Endodermal cell (in vitro differentiated cells): ENCODE measurements at regions not wholly inside any gene's neighbourhood (a gene's known extent, or its start where the extent isn't known, plus 50 kb on each side); places are given as distances from the start of the nearest gene placed in this dataset.

ENCODE experiments used
- DNase-seq: peaks from one replicate; pipeline ENCODE4 v3.0.0-alpha.2; 2017
- H3K27ac ChIP-seq: 2 replicates; pipeline ENCODE4 v1.5.1; 2013; ENCODE audit warnings: mild to moderate bottlenecking, low read depth, low read length, moderate library complexity
- H3K27me3 ChIP-seq: 2 replicates; pipeline ENCODE4 v1.6.1; 2013; ENCODE audit warnings: mild to moderate bottlenecking, low read length, moderate library complexity; ENCODE audit not compliant: insufficient read depth, control insufficient read depth, poor library complexity, severe bottlenecking
- H3K36me3 ChIP-seq: 2 replicates; pipeline ENCODE4 v1.7.0; 2013; ENCODE audit warnings: mild to moderate bottlenecking, low read length, moderate library complexity; ENCODE audit not compliant: control insufficient read depth, insufficient read depth
- H3K4me1 ChIP-seq: one replicate; pipeline ENCODE4 v1.7.0; 2013; ENCODE audit warnings: low read length; ENCODE audit not compliant: control insufficient read depth, insufficient read depth
- H3K4me3 ChIP-seq: 2 replicates; pipeline ENCODE4 v1.5.1; 2013; ENCODE audit warnings: mild to moderate bottlenecking, low read length, moderate library complexity
- H3K9ac ChIP-seq: 2 replicates; pipeline ENCODE4 v1.6.1; 2013; ENCODE audit warnings: mild to moderate bottlenecking, low read length, moderate library complexity; ENCODE audit not compliant: poor library complexity, severe bottlenecking; ENCODE audit errors: extremely low read depth
- H3K9me3 ChIP-seq: 2 replicates; pipeline ENCODE4 v1.6.1; 2013; ENCODE audit warnings: mild to moderate bottlenecking, low read length, moderate library complexity; ENCODE audit not compliant: control insufficient read depth
- H3K27ac Mint-ChIP-seq: 2 replicates; pipeline ENCODE4 v1.8.0; 2020; ENCODE audit warnings: mixed read lengths
- H3K27me3 Mint-ChIP-seq: 2 replicates; pipeline ENCODE4 v1.8.0; 2021; ENCODE audit warnings: mild to moderate bottlenecking, mixed read lengths; ENCODE audit not compliant: insufficient read depth
- H3K36me3 Mint-ChIP-seq: 2 replicates; pipeline ENCODE4 v1.8.0; 2020; ENCODE audit warnings: low read depth, mixed read lengths
- H3K4me1 Mint-ChIP-seq: 2 replicates; pipeline ENCODE4 v1.8.0; 2020; ENCODE audit warnings: mixed read lengths
- H3K4me3 Mint-ChIP-seq: 2 replicates; pipeline ENCODE4 v1.8.0; 2020; ENCODE audit warnings: mild to moderate bottlenecking, moderate library complexity, mixed read lengths
- H3K9me3 Mint-ChIP-seq: 2 replicates; pipeline ENCODE4 v1.8.0; 2020; ENCODE audit warnings: mild to moderate bottlenecking, mixed read lengths
- WGBS, 2 experiments: methylation state at CpG; one replicate each; pipeline versions ENCODE4 v1.1.5 to v1.1.7; 2013; ENCODE audit warnings: missing lambda C conversion rate in 2 of 2, mixed read lengths in 1 of 2; ENCODE audit not compliant: insufficient coverage in 1 of 2, insufficient read length in 1 of 2; 5-methylcytosine and 5-hydroxymethylcytosine counted together
- TF ChIP-seq, protein P1 (sequence below): fragments of 200-600 bp; sonication (generic); conservative IDR thresholded peaks from 2 replicates; pipeline ENCODE4 v1.5.0; 2021; ENCODE audit warnings: antibody characterized with exemption, mild to moderate bottlenecking

DNA sequence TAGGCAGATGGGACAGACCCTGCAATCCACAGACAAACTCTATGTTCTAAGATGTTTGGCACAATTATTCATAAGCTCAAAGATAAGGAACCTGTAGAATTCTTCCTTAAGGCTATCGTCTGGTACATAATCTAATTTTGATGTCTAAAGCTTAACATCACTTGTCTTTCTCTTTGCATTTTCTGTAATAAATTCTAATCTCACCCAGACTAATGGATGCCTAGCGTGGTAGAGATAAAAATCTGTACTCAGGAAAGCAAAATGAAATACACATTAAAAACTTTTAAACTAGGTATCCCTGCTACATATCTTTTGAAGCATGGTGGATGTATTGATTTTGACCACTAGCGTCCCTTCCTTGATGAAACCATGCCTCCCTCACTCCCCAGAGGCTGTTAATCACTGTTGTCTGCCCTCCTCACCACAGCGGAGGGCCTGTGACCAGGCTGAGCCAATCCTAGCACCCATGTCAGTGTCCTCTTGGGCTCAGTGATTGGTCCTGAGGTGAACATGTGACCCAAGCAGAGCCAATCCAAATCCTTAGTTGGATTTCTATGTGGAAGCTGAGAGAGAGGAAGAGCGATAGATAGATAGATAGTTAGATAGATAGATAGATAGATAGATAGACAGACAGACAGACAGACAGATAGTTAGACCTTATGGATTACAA is 82.2 kb upstream of the GRK3 start:
- no peaks in the 10 kb centered on the region for H3K27me3 Mint-ChIP-seq
- Histone ChIP-seq H3K4me1 (no peaks in the 10 kb centered on the region), H3K27ac (no peak overlapping the region), H3K9ac (no peak overlapping the region), H3K9me3 (peaks cover 7% of the 10 kb centered on the region), H3K36me3 (no peaks in the 10 kb centered on the region), H3K4me3 (no peak overlapping the region), H3K27me3 (no peaks in the 10 kb centered on the region)
- peaks cover 11% of the 10 kb centered on the region for H3K9me3 Mint-ChIP-seq
- no peak for DNase-seq
- peaks cover 63% of the 10 kb centered on the region for H3K36me3 Mint-ChIP-seq
- TF ChIP-seq, protein P1, sequence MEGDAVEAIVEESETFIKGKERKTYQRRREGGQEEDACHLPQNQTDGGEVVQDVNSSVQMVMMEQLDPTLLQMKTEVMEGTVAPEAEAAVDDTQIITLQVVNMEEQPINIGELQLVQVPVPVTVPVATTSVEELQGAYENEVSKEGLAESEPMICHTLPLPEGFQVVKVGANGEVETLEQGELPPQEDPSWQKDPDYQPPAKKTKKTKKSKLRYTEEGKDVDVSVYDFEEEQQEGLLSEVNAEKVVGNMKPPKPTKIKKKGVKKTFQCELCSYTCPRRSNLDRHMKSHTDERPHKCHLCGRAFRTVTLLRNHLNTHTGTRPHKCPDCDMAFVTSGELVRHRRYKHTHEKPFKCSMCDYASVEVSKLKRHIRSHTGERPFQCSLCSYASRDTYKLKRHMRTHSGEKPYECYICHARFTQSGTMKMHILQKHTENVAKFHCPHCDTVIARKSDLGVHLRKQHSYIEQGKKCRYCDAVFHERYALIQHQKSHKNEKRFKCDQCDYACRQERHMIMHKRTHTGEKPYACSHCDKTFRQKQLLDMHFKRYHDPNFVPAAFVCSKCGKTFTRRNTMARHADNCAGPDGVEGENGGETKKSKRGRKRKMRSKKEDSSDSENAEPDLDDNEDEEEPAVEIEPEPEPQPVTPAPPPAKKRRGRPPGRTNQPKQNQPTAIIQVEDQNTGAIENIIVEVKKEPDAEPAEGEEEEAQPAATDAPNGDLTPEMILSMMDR, result no peak
- H3K27ac Mint-ChIP-seq, result no peak overlapping the region
- H3K4me1 Mint-ChIP-seq, result peaks cover 7% of the 10 kb centered on the region
- H3K4me3 Mint-ChIP-seq, result no peak overlapping the region
- WGBS, 2 experiments, result 92 to 97% methylated on average over 3 to 5 of the region's 5 CpGs

DNA sequence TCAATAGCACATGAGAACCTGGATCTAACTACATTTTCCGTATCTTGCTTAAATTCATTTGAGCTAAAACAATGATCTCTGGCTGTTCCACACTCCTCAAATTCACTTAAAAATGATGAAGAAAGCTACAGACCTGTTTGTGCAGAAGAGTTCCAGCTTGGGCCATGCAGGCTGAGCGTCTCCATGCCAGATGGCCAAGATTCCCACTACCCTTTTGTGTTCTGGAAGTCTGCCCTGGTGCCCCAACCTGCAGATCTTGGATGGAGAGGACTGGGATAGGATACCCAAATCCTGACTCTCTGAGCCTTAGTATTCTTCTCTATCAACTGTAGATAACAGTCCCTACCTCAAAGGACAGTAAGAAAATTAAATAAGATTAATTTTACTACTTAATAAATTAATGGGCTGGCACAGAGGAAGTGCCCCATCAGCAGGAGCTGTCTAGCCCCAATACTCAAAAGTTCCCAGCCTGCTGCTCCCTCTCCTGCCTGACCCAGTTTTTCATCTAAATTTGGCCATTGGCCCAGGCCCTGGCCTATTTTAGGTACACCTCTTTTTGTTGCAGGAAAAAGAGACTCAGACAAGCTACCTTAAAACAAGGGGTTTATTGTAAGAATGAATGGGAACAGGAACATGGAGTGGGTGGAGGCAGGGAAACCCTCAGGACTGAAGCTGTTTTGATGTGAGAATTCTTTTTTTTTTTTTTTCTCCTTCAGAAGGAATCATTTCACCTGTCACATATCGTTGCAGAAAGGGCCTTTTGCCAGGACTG is 81.4 kb upstream of the GRK3 start:
- H3K27ac Mint-ChIP-seq, result no peak overlapping the region
- no peaks in the 10 kb centered on the region for H3K36me3 ChIP-seq
- H3K9ac ChIP-seq, result no peak overlapping the region
- TF ChIP-seq, protein P1, result no peak
- no peak overlapping the region for H3K4me3 Mint-ChIP-seq
- peaks cover 7% of the 10 kb centered on the region for H3K4me1 Mint-ChIP-seq
- 95 to 100% methylated on average over 2 to 3 of the region's 3 CpGs for WGBS, 2 experiments
- peaks cover 55% of the 10 kb centered on the region for H3K36me3 Mint-ChIP-seq
- H3K27ac ChIP-seq, result no peak overlapping the region
- H3K4me1 ChIP-seq, result no peaks in the 10 kb centered on the region
- H3K9me3 Mint-ChIP-seq, result peaks cover 4% of the 10 kb centered on the region
- peaks cover 6% of the 10 kb centered on the region for H3K9me3 ChIP-seq
- H3K4me3 ChIP-seq, result no peak overlapping the region
- H3K27me3 Mint-ChIP-seq, result no peaks in the 10 kb centered on the region
- H3K27me3 ChIP-seq, result no peaks in the 10 kb centered on the region
- DNase-seq, result no peak

DNA sequence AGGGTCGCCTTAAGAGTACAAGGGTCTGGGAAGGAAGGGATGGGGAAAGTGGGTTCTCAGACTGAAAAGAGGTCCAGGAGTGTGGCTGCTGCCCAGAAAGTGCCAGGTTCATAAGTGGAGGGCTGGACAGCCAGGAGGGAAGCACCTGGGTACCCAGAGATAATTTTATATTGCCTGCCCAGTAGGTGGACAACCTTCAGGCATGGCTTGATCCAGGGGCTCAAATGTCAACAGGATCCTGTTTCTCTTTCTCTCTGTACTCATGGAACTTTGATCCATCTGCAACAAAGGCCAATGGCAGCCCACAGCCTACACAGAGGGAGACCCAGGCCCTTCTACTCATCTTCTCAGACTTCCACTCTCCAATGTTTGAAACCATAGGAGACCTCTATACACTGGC is 80.5 kb upstream of the GRK3 start:
- H3K4me3 Mint-ChIP-seq, result no peak overlapping the region
- 67 to 93% methylated on average over 1 of the region's 1 CpG for WGBS, 2 experiments
- H3K27me3 ChIP-seq, result no peaks in the 10 kb centered on the region
- H3K4me1 Mint-ChIP-seq, result peaks cover 7% of the 10 kb centered on the region
- H3K4me1 ChIP-seq, result no peaks in the 10 kb centered on the region
- no peak overlapping the region for H3K27ac ChIP-seq
- H3K4me3 ChIP-seq, result no peak overlapping the region
- no peak overlapping the region for H3K9ac ChIP-seq
- peaks cover 4% of the 10 kb centered on the region for H3K9me3 Mint-ChIP-seq
- H3K27ac Mint-ChIP-seq, result no peak overlapping the region
- TF ChIP-seq, protein P1, result no peak
- DNase-seq, result no peak
- no peaks in the 10 kb centered on the region for H3K27me3 Mint-ChIP-seq
- H3K36me3 Mint-ChIP-seq, result peaks cover 59% of the 10 kb centered on the region
- H3K9me3 ChIP-seq, result peaks cover 6% of the 10 kb centered on the region
- no peaks in the 10 kb centered on the region for H3K36me3 ChIP-seq
